Upper lobe of left lung (tissue), 6 donors: ENCODE measurements at regions not wholly inside any gene's neighbourhood (a gene's known extent, or its start where the extent isn't known, plus 50 kb on each side); places are given as distances from the start of the nearest gene placed in this dataset.

Experiments
- ATAC-seq, 2 donors: fragments of 200-7000 bp; cut with Tn5 transposase; one replicate each; pipeline ENCODE4 v1.9.1; 2022; ENCODE audit warnings: mild to moderate bottlenecking in 2 of 2, moderate library complexity in 2 of 2; ENCODE audit not compliant: low FRiP score in 2 of 2
- DNase-seq, 2 donors: peaks; one replicate each; pipeline ENCODE4 v3.0.0-alpha.2; 2019 to 2020
- H3K27ac ChIP-seq, 4 donors: fragments of 200-600 bp; sonication (generic); one replicate each; pipeline ENCODE4 v1.5.1; 2016 to 2019
- H3K27me3 ChIP-seq, 4 donors: fragments of 200-600 bp; sonication (generic); one replicate each; pipeline ENCODE4 v1.5.1; 2017 to 2019
- H3K36me3 ChIP-seq, 4 donors: fragments of 200-600 bp; sonication (generic); one replicate each; pipeline ENCODE4 v1.5.1; 2016 to 2019
- H3K4me1 ChIP-seq, 4 donors: fragments of 200-600 bp; sonication (generic); one replicate each; pipeline ENCODE4 v1.5.1; 2018 to 2019
- H3K4me3 ChIP-seq, 4 donors: fragments of 200-600 bp; sonication (generic); one replicate each; pipeline ENCODE4 v1.5.1; 2017 to 2019; ENCODE audit warnings: mild to moderate bottlenecking in 2 of 4, moderate library complexity in 1 of 4
- H3K9me3 ChIP-seq, 4 donors: fragments of 200-600 bp; sonication (generic); one replicate each; pipeline ENCODE4 v1.5.1; 2018 to 2019
- CTCF ChIP-seq, 6 experiments: fragments of 450-650 bp in 4 of 6; fragments of 200-600 bp in 2 of 6; sonication (generic) in 2 of 6; IDR thresholded peaks; one replicate each; pipeline ENCODE4 v1.5.1; 2016 to 2019; ENCODE audit warnings: antibody characterized with exemption in 6 of 6
- EP300 ChIP-seq, 4 donors: sonication (generic); formaldehyde crosslinking; IDR thresholded peaks; one replicate each; pipeline ENCODE4 v1.5.1; 2017; ENCODE audit warnings: antibody characterized with exemption in 4 of 4, control low read depth in 2 of 4
- POLR2A ChIP-seq, 4 donors: fragments of 450-650 bp; IDR thresholded peaks; one replicate each; pipeline ENCODE4 v1.5.1; 2016 to 2017; ENCODE audit warnings: antibody characterized with exemption in 4 of 4, mild to moderate bottlenecking in 2 of 4
- POLR2AphosphoS5 ChIP-seq, 2 donors: sonication (generic); formaldehyde crosslinking; IDR thresholded peaks; one replicate each; pipeline ENCODE4 v1.5.1; 2017; ENCODE audit warnings: antibody characterized with exemption in 2 of 2
- whole genome bisulfite sequencing, 2 donors: methylation state at CpG; one replicate each; pipeline ENCODE4 v1.1.5; 2017 to 2018; 5-methylcytosine and 5-hydroxymethylcytosine counted together
- donor health status: DM: no; HTN: no; CAD: no; lungs with moderate emphysema.
- donor health status: DM: no; HTN: yes; CAD: no; lungs with severe emphysema.

DNA sequence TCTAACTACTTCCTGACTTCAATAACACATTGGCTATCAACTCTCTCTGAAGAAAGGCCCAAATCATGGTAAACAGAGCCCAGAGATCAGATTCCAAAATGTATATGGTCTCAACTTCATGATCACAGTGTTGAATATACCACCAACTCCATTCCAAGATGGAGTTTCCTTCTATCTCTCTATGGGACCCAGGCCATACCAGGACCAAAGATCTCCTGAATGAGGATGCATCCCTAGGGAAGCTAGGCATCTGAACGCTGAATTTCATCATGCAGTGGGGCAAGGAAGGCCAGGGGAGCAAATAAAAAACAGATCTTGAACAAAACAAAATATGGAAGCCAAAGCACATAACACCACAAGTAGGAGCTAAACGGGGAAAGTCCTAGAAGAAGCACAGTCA is 320.7 kb upstream of the PKDCC start:
- Histone ChIP-seq H3K9me3 (no peaks in the 10 kb centered on the region), H3K4me1 (peaks cover 0 to 9% (median 0%) of the 10 kb centered on the region in 4 donors), H3K27me3 (no peaks in the 10 kb centered on the region), H3K4me3 (no peak overlapping the region), H3K27ac (no peak overlapping the region), H3K36me3 (no peaks in the 10 kb centered on the region)
- TF ChIP-seq POLR2AphosphoS5 (IDR thresholded peaks at IDR 0.05) (no peak), POLR2A (IDR thresholded peaks at IDR 0.05) (no peak), CTCF (IDR thresholded peaks at IDR 0.05) (no peak), EP300 (IDR thresholded peaks at IDR 0.05) (no peak)
- ATAC-seq, result no peak
- WGBS, 2 donors, result 89 to 91% methylated on average over 2 of the region's 2 CpGs
- no peak for DNase-seq

- no peak for TF ChIP-seq POLR2A (IDR thresholded peaks at IDR 0.05)
- TF ChIP-seq POLR2AphosphoS5 (IDR thresholded peaks at IDR 0.05), result no peak
- TF ChIP-seq EP300 (IDR thresholded peaks at IDR 0.05), result no peak
- no peak for TF ChIP-seq CTCF (IDR thresholded peaks at IDR 0.05)
- ATAC-seq (no peak), DNase-seq (no peak)
- H3K4me1 ChIP-seq, result peaks cover 0 to 6% (median 0%) of the 10 kb centered on the region in 4 donors
- no peaks in the 10 kb centered on the region for H3K9me3 ChIP-seq
- no peak overlapping the region for H3K4me3 ChIP-seq
- no peaks in the 10 kb centered on the region for H3K27me3 ChIP-seq
- no peaks in the 10 kb centered on the region for H3K36me3 ChIP-seq
- WGBS, 2 donors, result 53 to 97% methylated on average over 1 of the region's 1 CpG
- H3K27ac ChIP-seq, result no peak overlapping the region
Measured at GRCh38 chr2:41727711-41728110, 320.1 kb upstream of the PKDCC start.

DNA sequence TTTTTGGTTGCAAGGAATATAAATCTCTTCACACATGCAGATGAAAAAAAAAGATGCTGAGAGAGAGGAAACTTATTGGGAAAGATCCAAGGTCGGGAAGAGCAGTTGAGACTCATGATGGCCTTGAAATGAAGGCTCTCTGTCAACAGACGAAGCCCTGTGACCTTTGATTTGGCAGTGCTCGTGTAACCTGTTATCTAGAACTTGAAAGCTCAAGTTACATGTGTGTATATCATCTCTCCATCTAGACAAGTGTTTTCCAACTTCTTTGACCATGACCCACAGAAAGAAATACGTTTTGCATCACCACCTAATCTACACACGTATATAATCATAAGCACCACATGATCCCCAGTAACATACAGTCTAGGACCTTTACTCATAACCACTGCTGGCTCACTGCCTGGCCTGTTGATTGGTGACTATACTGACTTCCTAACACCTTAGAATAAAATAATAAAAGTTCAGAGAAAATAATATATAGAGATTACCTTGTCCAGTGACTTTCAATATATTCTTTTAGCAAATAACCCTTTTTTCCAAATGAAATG is 319.0 kb upstream of the PKDCC start:
- Histone ChIP-seq H3K9me3 (no peaks in the 10 kb centered on the region), H3K4me3 (no peak overlapping the region), H3K27ac (no peak overlapping the region), H3K36me3 (no peaks in the 10 kb centered on the region), H3K4me1 (no peaks in the 10 kb centered on the region), H3K27me3 (no peaks in the 10 kb centered on the region)
- no peak for TF ChIP-seq POLR2A (IDR thresholded peaks at IDR 0.05)
- no peak for TF ChIP-seq EP300 (IDR thresholded peaks at IDR 0.05)
- TF ChIP-seq POLR2AphosphoS5 (IDR thresholded peaks at IDR 0.05), result no peak
- no peak for TF ChIP-seq CTCF (IDR thresholded peaks at IDR 0.05)
- ATAC-seq (no peak), DNase-seq (no peak)
- 38 to 51% methylated on average over 5 of the region's 5 CpGs for WGBS, 2 donors

GRCh38 chr2:41729800-41730364 is 317.9 kb upstream of the PKDCC start:
- Histone ChIP-seq H3K4me3 (no peak overlapping the region), H3K36me3 (no peaks in the 10 kb centered on the region), H3K9me3 (no peaks in the 10 kb centered on the region), H3K27ac (no peak overlapping the region), H3K27me3 (no peaks in the 10 kb centered on the region), H3K4me1 (no peaks in the 10 kb centered on the region)
- TF ChIP-seq EP300 (IDR thresholded peaks at IDR 0.05) (no peak), POLR2AphosphoS5 (IDR thresholded peaks at IDR 0.05) (no peak), CTCF (IDR thresholded peaks at IDR 0.05) (no peak), POLR2A (IDR thresholded peaks at IDR 0.05) (no peak)
- DNase-seq, result peak in 1 of 2 donors; percentile 20
- no peak for ATAC-seq
- 78% methylated on average over 11 of the region's 11 CpGs for WGBS, 2 donors

GRCh38 chr2:41735006-41735405 is 312.8 kb upstream of the PKDCC start:
- H3K36me3 ChIP-seq, result no peaks in the 10 kb centered on the region
- H3K4me1 ChIP-seq, result no peaks in the 10 kb centered on the region
- H3K4me3 ChIP-seq, result no peak overlapping the region
- no peaks in the 10 kb centered on the region for H3K9me3 ChIP-seq
- 74 to 89% methylated on average over 1 of the region's 1 CpG for WGBS, 2 donors
- TF ChIP-seq CTCF (IDR thresholded peaks at IDR 0.05) (no peak), POLR2A (IDR thresholded peaks at IDR 0.05) (no peak), POLR2AphosphoS5 (IDR thresholded peaks at IDR 0.05) (no peak), EP300 (IDR thresholded peaks at IDR 0.05) (no peak)
- H3K27ac ChIP-seq, result no peak overlapping the region
- DNase-seq, result no peak
- no peak for ATAC-seq
- H3K27me3 ChIP-seq, result no peaks in the 10 kb centered on the region
